Fibroblast of villous mesenchyme (primary cell): ENCODE measurements at regions not wholly inside any gene's neighbourhood (a gene's known extent, or its start where the extent isn't known, plus 50 kb on each side); places are given as distances from the start of the nearest gene placed in this dataset.

Experiments
- DNase-seq: peaks from one replicate; pipeline ENCODE4 v3.0.0-alpha.2; 2010; ENCODE audit warnings: low read depth
- H3K4me3 ChIP-seq: 2 replicates; pipeline ENCODE4 v1.5.1; 2011; ENCODE audit warnings: low read depth, mild to moderate bottlenecking, low read length
- CTCF ChIP-seq: IDR thresholded peaks from 2 replicates; pipeline ENCODE4 v1.5.1; 2012; ENCODE audit warnings: low read depth, mild to moderate bottlenecking, low read length; ENCODE audit not compliant: insufficient read depth

GRCh38 chr13:50277906-50278305 is 262.7 kb downstream of the KCNRG start:
- DNase-seq = no peak
- TF ChIP-seq CTCF = no peak
- H3K4me3 ChIP-seq = no peak overlapping the region

GRCh38 chr13:50280441-50280937 is 265.2 kb downstream of the KCNRG start:
- no peak for DNase-seq
- no peak overlapping the region for H3K4me3 ChIP-seq
- no peak for TF ChIP-seq CTCF

GRCh38 chr13:50282016-50282415 is 266.8 kb downstream of the KCNRG start:
- H3K4me3 ChIP-seq = no peak overlapping the region
- TF ChIP-seq CTCF = no peak
- DNase-seq = no peak

- TF ChIP-seq CTCF = no peak
- no peak overlapping the region for H3K4me3 ChIP-seq
- no peak for DNase-seq
Measured at GRCh38 chr13:50283017-50283416, 267.8 kb downstream of the KCNRG start.

GRCh38 chr13:50284540-50284939 is 269.3 kb downstream of the KCNRG start:
- H3K4me3 ChIP-seq = no peak overlapping the region
- DNase-seq = no peak
- TF ChIP-seq CTCF = no peak

- no peak for TF ChIP-seq CTCF
- no peak for DNase-seq
- H3K4me3 ChIP-seq = no peak overlapping the region
Measured at GRCh38 chr13:50285283-50285682, 270.0 kb downstream of the KCNRG start.

GRCh38 chr13:50286324-50286723 is 271.1 kb downstream of the KCNRG start:
- TF ChIP-seq CTCF = no peak

More at GRCh38 chr13:50286324-50286723, 271.1 kb downstream of the KCNRG start:
- no peak overlapping the region for H3K4me3 ChIP-seq
- DNase-seq = no peak
